ENCODE measurements at regions not wholly inside any gene's neighbourhood (a gene's known extent, or its start where the extent isn't known, plus 50 kb on each side); places are given as distances from the start of the nearest gene placed in this dataset.

DNA sequence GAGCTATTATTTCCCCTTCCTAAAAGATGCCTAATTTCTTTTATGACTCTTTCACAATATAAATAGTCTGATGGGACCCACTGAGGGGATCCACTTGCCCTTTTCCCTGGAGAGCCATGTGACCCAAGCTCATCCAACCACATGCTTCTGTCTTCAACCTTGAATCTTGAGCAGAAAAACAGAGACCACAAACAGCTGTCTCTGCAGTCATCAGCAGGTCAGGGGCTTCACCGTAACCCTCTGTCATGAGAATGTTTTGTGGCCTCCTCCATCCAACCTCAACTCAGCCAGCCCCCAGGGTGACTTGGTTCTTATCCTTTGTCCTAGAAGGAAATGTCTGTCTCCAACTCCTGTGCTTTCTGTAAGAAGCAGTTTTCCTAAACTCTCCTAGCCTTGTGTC is 129.6 kb upstream of the POU2AF2 start:
- DNase-seq (ENCODE audit: low spot score in 2 of 2, unreplicated experiment in 2 of 2), result no peak
- peaks cover 5% of the 10 kb centered on the region for H3K27me3 Mint-ChIP-seq (ENCODE audit: low read depth)
- no peaks in the 10 kb centered on the region for H3K4me1 Mint-ChIP-seq
- no peak overlapping the region for H3K4me3 Mint-ChIP-seq
- H3K27ac Mint-ChIP-seq, result no peak overlapping the region
- TF ChIP-seq, protein P1, sequence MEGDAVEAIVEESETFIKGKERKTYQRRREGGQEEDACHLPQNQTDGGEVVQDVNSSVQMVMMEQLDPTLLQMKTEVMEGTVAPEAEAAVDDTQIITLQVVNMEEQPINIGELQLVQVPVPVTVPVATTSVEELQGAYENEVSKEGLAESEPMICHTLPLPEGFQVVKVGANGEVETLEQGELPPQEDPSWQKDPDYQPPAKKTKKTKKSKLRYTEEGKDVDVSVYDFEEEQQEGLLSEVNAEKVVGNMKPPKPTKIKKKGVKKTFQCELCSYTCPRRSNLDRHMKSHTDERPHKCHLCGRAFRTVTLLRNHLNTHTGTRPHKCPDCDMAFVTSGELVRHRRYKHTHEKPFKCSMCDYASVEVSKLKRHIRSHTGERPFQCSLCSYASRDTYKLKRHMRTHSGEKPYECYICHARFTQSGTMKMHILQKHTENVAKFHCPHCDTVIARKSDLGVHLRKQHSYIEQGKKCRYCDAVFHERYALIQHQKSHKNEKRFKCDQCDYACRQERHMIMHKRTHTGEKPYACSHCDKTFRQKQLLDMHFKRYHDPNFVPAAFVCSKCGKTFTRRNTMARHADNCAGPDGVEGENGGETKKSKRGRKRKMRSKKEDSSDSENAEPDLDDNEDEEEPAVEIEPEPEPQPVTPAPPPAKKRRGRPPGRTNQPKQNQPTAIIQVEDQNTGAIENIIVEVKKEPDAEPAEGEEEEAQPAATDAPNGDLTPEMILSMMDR (IDR thresholded peaks at IDR 0.05; ENCODE audit: unreplicated experiment), result no peak
- no peaks in the 10 kb centered on the region for H3K9me3 Mint-ChIP-seq
- no peaks in the 10 kb centered on the region for H3K36me3 Mint-ChIP-seq

GRCh38 chr11:111114091-111114490 is 131.4 kb upstream of the POU2AF2 start:
- Mint-ChIP-seq H3K4me1 (no peaks in the 10 kb centered on the region), H3K27ac (no peak overlapping the region), H3K27me3 (ENCODE audit: low read depth) (peaks cover 4% of the 10 kb centered on the region), H3K9me3 (no peaks in the 10 kb centered on the region), H3K4me3 (no peak overlapping the region), H3K36me3 (no peaks in the 10 kb centered on the region)
- no peak for DNase-seq (ENCODE audit: low spot score in 2 of 2, unreplicated experiment in 2 of 2)
- TF ChIP-seq, protein P1 (IDR thresholded peaks at IDR 0.05; ENCODE audit: unreplicated experiment), result no peak

DNA sequence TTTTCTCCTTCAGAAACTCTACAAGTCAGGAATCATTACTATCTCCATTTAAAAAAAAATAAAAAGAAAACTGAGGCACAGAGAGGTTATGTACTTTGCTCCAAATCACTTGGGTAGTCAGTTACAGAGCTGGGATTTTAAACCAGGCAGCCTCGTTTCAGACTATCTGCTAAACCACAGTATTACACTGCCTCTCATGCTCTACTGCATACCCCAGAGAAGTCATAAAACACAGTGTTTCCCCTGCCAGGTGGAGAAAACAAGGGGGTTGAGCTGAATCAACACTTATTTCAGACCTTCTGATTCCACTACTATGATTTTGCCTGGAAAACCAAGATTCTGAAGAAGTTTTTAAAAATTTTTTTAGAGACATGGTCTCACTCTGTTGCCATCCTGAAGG is 132.9 kb upstream of the POU2AF2 start:
- TF ChIP-seq, protein P1 (IDR thresholded peaks at IDR 0.05; ENCODE audit: unreplicated experiment), result no peak
- Mint-ChIP-seq H3K27me3 (ENCODE audit: low read depth) (peaks cover 10% of the 10 kb centered on the region), H3K36me3 (no peaks in the 10 kb centered on the region), H3K4me1 (no peaks in the 10 kb centered on the region), H3K9me3 (no peaks in the 10 kb centered on the region), H3K4me3 (no peak overlapping the region), H3K27ac (no peak overlapping the region)
- DNase-seq (ENCODE audit: low spot score in 2 of 2, unreplicated experiment in 2 of 2), result no peak

DNA sequence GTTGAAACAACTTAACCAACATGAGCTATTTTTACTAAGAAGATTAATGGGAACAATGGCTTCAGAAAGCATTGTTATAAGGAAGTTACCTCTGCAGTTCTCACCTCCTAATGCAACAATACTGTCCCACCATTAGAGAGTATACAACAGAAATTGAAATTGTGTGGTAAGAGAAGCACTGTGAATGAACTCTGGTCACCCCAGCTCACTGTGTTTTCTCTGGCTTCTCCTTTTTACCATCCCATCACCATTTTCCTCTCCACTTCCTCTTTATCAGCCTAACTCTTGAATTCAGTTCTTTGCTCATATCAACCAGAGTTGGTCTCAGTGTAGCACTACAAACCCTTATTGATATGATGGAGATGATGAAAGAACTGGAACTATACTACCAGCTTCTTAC is 138.0 kb upstream of the POU2AF2 start:
- TF ChIP-seq, protein P1 (IDR thresholded peaks at IDR 0.05; ENCODE audit: unreplicated experiment), result no peak
- H3K4me3 Mint-ChIP-seq, result no peak overlapping the region
- peaks cover 43% of the 10 kb centered on the region for H3K27me3 Mint-ChIP-seq (ENCODE audit: low read depth)
- H3K9me3 Mint-ChIP-seq, result no peaks in the 10 kb centered on the region
- no peaks in the 10 kb centered on the region for H3K4me1 Mint-ChIP-seq
- no peak overlapping the region for H3K27ac Mint-ChIP-seq
- DNase-seq (ENCODE audit: low spot score in 2 of 2, unreplicated experiment in 2 of 2), result no peak
- H3K36me3 Mint-ChIP-seq, result no peaks in the 10 kb centered on the region

DNA sequence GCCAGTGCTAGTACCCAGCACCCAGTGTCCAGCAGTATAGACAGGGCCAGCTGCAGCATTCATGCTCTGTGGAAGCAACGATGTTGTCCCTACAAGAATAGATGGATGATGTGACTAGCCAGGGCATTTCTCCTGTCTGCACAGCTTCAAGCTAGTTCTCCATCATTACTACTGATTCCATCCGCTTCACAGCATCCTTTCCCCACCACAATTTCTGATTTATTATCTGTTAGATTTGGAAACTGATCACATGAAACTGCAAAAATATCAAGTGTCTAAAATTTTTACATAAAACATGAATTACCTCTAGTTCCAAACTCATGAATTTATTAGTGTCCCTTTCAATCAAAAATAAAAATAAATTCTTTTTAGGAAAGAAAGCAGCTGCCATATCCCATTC is 138.9 kb upstream of the POU2AF2 start:
- TF ChIP-seq, protein P1 (IDR thresholded peaks at IDR 0.05; ENCODE audit: unreplicated experiment), result no peak
- Mint-ChIP-seq H3K27me3 (ENCODE audit: low read depth) (peaks cover 48% of the 10 kb centered on the region), H3K4me1 (no peaks in the 10 kb centered on the region), H3K9me3 (no peaks in the 10 kb centered on the region), H3K36me3 (no peaks in the 10 kb centered on the region), H3K27ac (no peak overlapping the region), H3K4me3 (no peak overlapping the region)
- no peak for DNase-seq (ENCODE audit: low spot score in 2 of 2, unreplicated experiment in 2 of 2)

- no peaks in the 10 kb centered on the region for H3K4me1 Mint-ChIP-seq
- DNase-seq (ENCODE audit: low spot score in 2 of 2, unreplicated experiment in 2 of 2), result no peak
- H3K27me3 Mint-ChIP-seq (ENCODE audit: low read depth), result peaks cover 51% of the 10 kb centered on the region
- H3K36me3 Mint-ChIP-seq, result no peaks in the 10 kb centered on the region
- peaks cover under 1% of the 10 kb centered on the region for H3K9me3 Mint-ChIP-seq
- TF ChIP-seq, protein P1 (IDR thresholded peaks at IDR 0.05; ENCODE audit: unreplicated experiment), result no peak
- no peak overlapping the region for H3K27ac Mint-ChIP-seq
- H3K4me3 Mint-ChIP-seq, result no peak overlapping the region
Observed at GRCh38 chr11:111105566-111105965, 140.0 kb upstream of the POU2AF2 start.

Data from mesothelial cell of epicardium (in vitro differentiated cells).